Naive thymus-derived CD8-positive, alpha-beta T cell (primary cell): ENCODE measurements at regions not wholly inside any gene's neighbourhood (a gene's known extent, or its start where the extent isn't known, plus 50 kb on each side); places are given as distances from the start of the nearest gene placed in this dataset.
"Not testable (repeated sequence)": the region's sequence is repeated elsewhere in the genome, so short reads cannot be mapped to it uniquely, and the experiment has no call there.

Experiments used
- ATAC-seq, 2 donors: fragments of 150-1000 bp; cut with Tn5 transposase in 1 of 2; sonication (Bioruptor Pico), chemical (Tn5 transposase) in 1 of 2; 1 replicate in 1 of 2; 2 replicates in 1 of 2; pipeline ENCODE4 v1.10.0; 2021; ENCODE audit warnings: mild to moderate bottlenecking in 2 of 2, moderate library complexity in 2 of 2
- POLR2A ChIA-PET: fragments of 350-600 bp; sonication (Branson Sonifier 250); formaldehyde crosslinking; loops from one replicate; lab custom pipeline; 2021; ENCODE audit warnings: antibody characterized with exemption; lab: Charles Lee
- DNase-seq, 10 donors: peaks; one replicate each; pipeline versions ENCODE4 v3.0.0 to v3.0.0-alpha.2; 2020 to 2022
- H3K27ac Mint-ChIP-seq, 10 donors: one replicate each; pipeline ENCODE4 v1.8.0; 2020 to 2022; ENCODE audit warnings: mild to moderate bottlenecking in 10 of 10, mixed read lengths in 10 of 10, moderate library complexity in 4 of 10, inconsistent platforms in 1 of 10
- H3K27me3 Mint-ChIP-seq, 5 donors: one replicate each; pipeline ENCODE4 v1.8.0; 2021 to 2022; ENCODE audit warnings: mixed read lengths in 5 of 5
- H3K36me3 Mint-ChIP-seq, 3 donors: one replicate each; pipeline ENCODE4 v1.8.0; 2020 to 2022; ENCODE audit warnings: mixed read lengths in 3 of 3, mild to moderate bottlenecking in 2 of 3, inconsistent platforms in 1 of 3
- H3K4me1 Mint-ChIP-seq, 4 donors: one replicate each; pipeline ENCODE4 v1.8.0; 2021 to 2022; ENCODE audit warnings: mixed read lengths in 4 of 4
- H3K4me3 Mint-ChIP-seq, 10 donors: one replicate each; pipeline ENCODE4 v1.8.0; 2020 to 2022; ENCODE audit warnings: mild to moderate bottlenecking in 10 of 10, mixed read lengths in 10 of 10, moderate library complexity in 6 of 10, inconsistent platforms in 1 of 10
- H3K9me3 Mint-ChIP-seq, 9 donors: one replicate each; pipeline ENCODE4 v1.8.0; 2020 to 2022; ENCODE audit warnings: mixed read lengths in 9 of 9, mild to moderate bottlenecking in 3 of 9, inconsistent platforms in 1 of 9, moderate library complexity in 1 of 9

DNA sequence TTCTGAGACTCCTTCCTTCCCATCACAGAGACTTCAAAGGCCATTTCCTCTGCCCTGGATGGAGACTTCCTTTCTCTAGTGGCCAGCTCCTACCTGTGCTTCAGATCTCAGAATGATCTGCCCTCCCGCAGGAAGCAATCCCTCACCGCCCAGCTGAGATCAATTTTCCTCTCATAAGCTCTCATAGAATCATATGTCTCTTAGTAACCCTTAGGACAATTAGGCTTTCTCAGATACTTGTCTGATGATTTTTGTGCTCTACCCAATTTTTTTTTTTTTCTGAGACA, 212.6 kb upstream of the PRSS58 start:
- Mint-ChIP-seq H3K36me3 (no peaks in the 10 kb centered on the region), H3K27me3 (no peaks in the 10 kb centered on the region), H3K4me1 (peaks cover 37 to 79% (median 71%) of the 10 kb centered on the region in 4 donors), H3K9me3 (no peaks in the 10 kb centered on the region), H3K4me3 (peak overlapping the region in 8 of 10 donors; percentile 33 to 80 (median 58)), H3K27ac (peak overlapping the region in 9 of 10 donors; percentile 5 to 90 (median 73))
- POLR2A ChIA-PET, result interaction anchor here (0.7 to 6.1 kb wide), 4 partner anchors 11 to 42 kb away, joined by 3 to 48 read pairs (median 8); no protein-coding TSS in a partner anchor
- DNase-seq, result no peak
- ATAC-seq, result no peak

DNA sequence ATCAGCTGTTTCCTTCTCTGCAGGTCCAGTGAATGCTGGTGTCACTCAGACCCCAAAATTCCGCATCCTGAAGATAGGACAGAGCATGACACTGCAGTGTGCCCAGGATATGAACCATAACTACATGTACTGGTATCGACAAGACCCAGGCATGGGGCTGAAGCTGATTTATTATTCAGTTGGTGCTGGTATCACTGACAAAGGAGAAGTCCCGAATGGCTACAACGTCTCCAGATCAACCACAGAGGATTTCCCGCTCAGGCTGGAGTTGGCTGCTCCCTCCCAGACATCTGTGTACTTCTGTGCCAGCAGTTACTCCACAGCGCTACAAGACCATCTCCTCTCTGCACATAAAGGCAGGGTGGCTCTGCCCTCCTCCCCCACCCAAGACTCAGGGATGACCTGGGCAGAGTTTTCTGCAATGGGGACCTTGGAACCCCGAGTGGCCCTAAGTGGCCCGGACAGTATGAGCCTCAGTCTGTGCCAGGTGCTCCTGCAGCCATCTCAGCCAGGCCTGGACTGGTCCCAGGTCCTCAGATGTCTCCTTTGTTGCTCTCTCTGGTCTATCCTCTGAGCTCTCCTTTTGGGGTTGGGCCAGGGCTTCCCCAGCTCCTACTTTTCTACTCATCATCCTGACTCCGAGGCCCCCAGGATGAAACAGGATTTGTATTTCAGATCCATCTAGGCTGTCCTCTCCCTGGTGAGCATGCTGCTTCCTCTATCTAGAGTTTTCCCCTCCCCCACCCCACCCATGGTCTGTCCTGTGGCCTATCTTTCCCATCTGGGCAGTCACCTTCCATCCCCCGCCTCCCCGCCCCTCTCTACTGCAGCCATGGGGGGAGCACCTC, 212.1 kb upstream of the PRSS58 start:
- Mint-ChIP-seq H3K27me3 (no peaks in the 10 kb centered on the region), H3K9me3 (no peaks in the 10 kb centered on the region), H3K4me3 (peak overlapping the region in 8 of 10 donors; percentile 52 to 80 (median 62)), H3K36me3 (no peaks in the 10 kb centered on the region), H3K4me1 (peaks cover 36 to 76% (median 69%) of the 10 kb centered on the region in 4 donors), H3K27ac (peak overlapping the region in 8 of 10 donors; percentile 66 to 90 (median 74))
- POLR2A ChIA-PET, result interaction anchor here (0.9 to 6.1 kb wide), 3 partner anchors 11 to 30 kb away, joined by 4 to 48 read pairs (median 13); no protein-coding TSS in a partner anchor
- ATAC-seq (no peak), DNase-seq (no peak)

DNA sequence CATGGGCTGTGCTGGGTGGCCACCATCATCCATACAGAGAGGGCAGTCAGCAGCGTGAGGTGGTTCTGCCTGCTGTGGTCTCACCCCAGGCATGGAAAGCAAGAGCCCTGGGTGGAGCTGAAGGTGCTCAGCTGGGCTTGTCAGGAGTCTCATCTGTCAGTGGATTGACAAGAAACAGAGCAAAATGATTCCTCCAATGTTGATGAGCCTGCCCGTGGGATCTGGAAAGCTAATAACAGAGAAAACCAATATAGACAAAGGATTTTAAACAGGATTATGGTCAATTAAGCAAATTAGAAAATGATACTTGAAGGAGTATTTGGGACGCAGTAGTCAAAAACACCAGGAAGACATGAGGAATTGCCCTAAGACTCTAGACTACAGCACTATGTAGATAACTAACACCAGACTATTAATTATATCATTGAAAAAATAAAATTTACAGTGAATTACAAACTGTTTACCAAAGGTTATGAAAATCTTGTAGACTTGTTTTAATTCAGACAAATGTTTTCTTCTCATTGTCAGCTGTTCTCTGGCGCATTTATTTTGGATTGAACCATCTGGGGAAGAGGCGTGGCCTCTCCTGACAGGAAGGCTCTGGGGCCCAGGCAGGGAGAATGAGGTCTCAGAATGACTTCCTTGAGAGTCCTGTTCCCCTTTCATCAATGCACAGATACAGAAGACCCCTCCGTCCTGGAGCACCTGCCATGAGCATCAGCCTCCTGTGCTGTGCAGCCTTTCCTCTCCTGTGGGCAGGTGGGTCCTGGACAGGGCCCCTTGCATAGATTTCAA, 211.2 kb upstream of the PRSS58 start:
- H3K9me3 Mint-ChIP-seq, result no peaks in the 10 kb centered on the region
- peaks cover 0 to 2% (median 0%) of the 10 kb centered on the region in 3 donors for H3K36me3 Mint-ChIP-seq
- H3K4me3 Mint-ChIP-seq, result peak overlapping the region in 8 of 10 donors; percentile 14 to 75 (median 42)
- POLR2A ChIA-PET, result interaction anchor here (2.3 to 6.1 kb wide), 3 partner anchors 10 to 339 kb away, joined by 7 to 48 read pairs (median 13); no protein-coding TSS in a partner anchor
- no peak for ATAC-seq
- H3K27me3 Mint-ChIP-seq, result no peaks in the 10 kb centered on the region
- peaks cover 30 to 74% (median 67%) of the 10 kb centered on the region in 4 donors for H3K4me1 Mint-ChIP-seq
- H3K27ac Mint-ChIP-seq, result peak overlapping the region in 8 of 10 donors; percentile 13 to 91 (median 72)
- DNase-seq, result no peak

DNA sequence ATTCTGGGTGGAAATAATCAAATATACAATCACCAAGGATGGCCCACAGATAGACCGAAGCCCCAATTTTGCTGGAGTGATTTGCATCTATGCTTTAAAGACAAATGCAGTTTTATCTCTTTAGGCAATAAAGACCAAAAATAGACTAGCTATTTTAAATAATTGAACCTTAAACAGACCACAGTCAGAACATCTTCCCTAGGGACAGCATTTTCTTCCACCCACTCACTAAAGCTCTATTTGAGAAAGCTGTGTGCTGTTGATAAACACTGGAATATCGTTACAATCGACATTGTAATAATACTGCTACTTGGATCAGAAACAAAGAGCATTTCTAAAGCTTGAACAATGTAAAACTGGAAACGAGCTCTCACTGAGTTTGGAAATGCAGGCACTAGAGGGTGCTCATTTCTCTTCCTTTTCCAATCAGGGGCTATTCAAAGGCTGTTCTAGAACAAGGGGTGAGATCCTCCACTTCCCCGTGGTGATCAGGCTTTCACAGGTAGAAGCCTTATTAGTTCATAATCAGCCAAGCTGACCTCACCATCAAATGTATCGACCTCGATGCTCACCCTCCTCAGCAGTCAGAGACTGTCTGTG, 209.3 kb upstream of the PRSS58 start:
- peak; percentile 33 to 44 for ATAC-seq
- peak in 1 of 10 donors; percentile 11 for DNase-seq
- H3K4me3 Mint-ChIP-seq, H3K27me3 Mint-ChIP-seq, H3K36me3 Mint-ChIP-seq, H3K9me3 Mint-ChIP-seq: not testable (repeated sequence)
- POLR2A ChIA-PET, result interaction anchor here (2.3 to 6.1 kb wide), 2 partner anchors 15 to 341 kb away, joined by 7 to 48 read pairs; no protein-coding TSS in a partner anchor
- Mint-ChIP-seq H3K27ac (peak overlapping the region in 3 of 10 donors; percentile 16 to 72 (median 67)), H3K4me1 (peaks cover 30 to 81% (median 71%) of the 10 kb centered on the region in 4 donors)

DNA sequence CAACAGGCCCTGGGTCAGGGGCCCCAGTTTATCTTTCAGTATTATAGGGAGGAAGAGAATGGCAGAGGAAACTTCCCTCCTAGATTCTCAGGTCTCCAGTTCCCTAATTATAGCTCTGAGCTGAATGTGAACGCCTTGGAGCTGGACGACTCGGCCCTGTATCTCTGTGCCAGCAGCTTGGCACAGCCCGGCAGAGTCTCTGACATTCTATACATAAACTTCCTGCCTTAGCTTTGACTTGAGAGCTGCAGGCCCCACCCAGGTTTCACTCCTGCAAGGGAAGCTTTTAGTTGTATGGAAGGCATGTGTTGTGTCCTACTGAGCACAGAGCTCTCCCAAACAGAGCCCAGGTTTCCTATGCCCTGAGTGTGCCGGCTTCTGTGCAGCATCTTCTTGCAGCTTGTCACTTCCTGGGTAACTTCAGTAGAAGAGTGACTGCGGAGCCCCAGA, 205.6 kb upstream of the PRSS58 start:
- peak; percentile 71 to 77 for ATAC-seq
- H3K9me3 Mint-ChIP-seq, result no peaks in the 10 kb centered on the region
- POLR2A ChIA-PET, result interaction anchor here (0.6 to 5.3 kb wide), 12 partner anchors 9 to 345 kb away, joined by 3 to 39 read pairs (median 5); no protein-coding TSS in a partner anchor
- peak in 3 of 10 donors; percentile 32 to 43 (median 36) for DNase-seq
- peak overlapping the region; percentile 96 to 99 (median 98) for H3K27ac Mint-ChIP-seq
- H3K4me3 Mint-ChIP-seq, result peak overlapping the region; percentile 75 to 91 (median 84)
- H3K36me3 Mint-ChIP-seq, result peaks cover 0 to 2% (median 0%) of the 10 kb centered on the region in 3 donors
- peaks cover 23 to 69% (median 63%) of the 10 kb centered on the region in 4 donors for H3K4me1 Mint-ChIP-seq
- H3K27me3 Mint-ChIP-seq, result no peaks in the 10 kb centered on the region

DNA sequence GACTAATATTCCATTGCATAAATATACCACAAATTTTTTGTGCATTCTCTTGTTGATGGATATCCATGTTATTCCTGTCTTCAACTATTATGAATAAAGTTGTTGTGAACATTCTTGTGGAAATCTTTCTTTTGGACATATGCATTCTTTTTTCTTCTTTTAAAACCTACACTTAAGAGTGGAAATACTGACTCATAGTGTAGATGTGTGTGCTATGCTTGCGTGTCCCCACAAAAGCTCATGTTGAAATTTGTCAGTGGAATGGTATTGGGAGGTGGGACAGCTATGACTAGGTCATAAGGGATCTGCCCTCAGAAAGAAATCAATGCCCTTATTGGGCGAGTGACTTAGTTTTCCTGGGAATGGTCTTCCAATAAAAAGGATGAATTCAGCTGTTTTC, 203.6 kb upstream of the PRSS58 start:
- Mint-ChIP-seq H3K4me1 (peaks cover 21 to 58% (median 52%) of the 10 kb centered on the region in 4 donors), H3K36me3 (peaks cover 0 to 2% (median 0%) of the 10 kb centered on the region in 3 donors), H3K27ac (peak overlapping the region in 5 of 10 donors; percentile 96 to 98 (median 98)), H3K27me3 (no peaks in the 10 kb centered on the region), H3K9me3 (no peaks in the 10 kb centered on the region), H3K4me3 (peak overlapping the region in 4 of 10 donors; percentile 14 to 91 (median 81))
- ATAC-seq, result no peak
- POLR2A ChIA-PET, result interaction anchor here (0.7 to 5.3 kb wide), 8 partner anchors 16 to 348 kb away, joined by 3 to 39 read pairs (median 4); no protein-coding TSS in a partner anchor
- DNase-seq, result no peak

DNA sequence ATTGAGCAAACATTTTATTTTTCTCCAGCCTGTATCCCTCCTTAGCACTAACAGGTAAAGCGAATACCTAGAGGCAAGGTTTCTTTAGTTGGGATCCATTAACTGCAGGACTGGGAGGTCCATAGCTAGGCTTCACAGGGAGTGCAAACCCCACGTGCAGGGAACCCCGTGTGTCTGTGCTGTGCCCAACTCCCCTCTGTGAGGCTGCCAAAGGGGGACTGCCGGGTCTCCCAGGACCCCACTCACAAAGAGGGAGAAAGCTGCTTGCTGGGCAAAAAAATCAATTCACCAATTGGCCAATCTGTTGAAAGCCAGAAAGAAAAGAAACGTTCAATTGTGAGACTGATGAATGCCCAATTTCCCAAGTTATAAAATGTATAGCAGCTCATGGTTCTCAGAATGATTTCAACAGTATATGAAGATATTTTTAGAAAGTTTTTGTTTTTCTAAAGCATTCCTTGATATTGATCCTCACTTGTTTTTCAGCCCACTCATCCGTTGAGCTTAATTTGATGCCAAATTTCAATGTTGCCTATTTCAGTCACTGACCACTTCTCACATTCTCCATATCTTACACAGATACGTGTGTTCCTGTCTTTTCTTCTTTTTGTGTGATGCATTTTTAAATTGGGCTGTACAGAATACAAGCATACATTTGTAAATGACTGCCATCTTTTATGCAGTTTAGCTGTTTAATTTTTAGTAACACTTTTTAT, 202.7 kb upstream of the PRSS58 start:
- POLR2A ChIA-PET, result interaction anchor here (0.6 to 5.3 kb wide), 11 partner anchors 9 to 352 kb away, joined by 3 to 39 read pairs (median 5); no protein-coding TSS in a partner anchor
- DNase-seq, result no peak
- no peak for ATAC-seq
- peak overlapping the region in 5 of 10 donors; percentile 28 to 83 (median 57) for H3K27ac Mint-ChIP-seq
- peaks cover 0 to 2% (median 0%) of the 10 kb centered on the region in 3 donors for H3K36me3 Mint-ChIP-seq
- peaks cover 19 to 55% (median 49%) of the 10 kb centered on the region in 4 donors for H3K4me1 Mint-ChIP-seq
- no peak overlapping the region for H3K4me3 Mint-ChIP-seq
- H3K27me3 Mint-ChIP-seq, result no peaks in the 10 kb centered on the region
- no peaks in the 10 kb centered on the region for H3K9me3 Mint-ChIP-seq

DNA sequence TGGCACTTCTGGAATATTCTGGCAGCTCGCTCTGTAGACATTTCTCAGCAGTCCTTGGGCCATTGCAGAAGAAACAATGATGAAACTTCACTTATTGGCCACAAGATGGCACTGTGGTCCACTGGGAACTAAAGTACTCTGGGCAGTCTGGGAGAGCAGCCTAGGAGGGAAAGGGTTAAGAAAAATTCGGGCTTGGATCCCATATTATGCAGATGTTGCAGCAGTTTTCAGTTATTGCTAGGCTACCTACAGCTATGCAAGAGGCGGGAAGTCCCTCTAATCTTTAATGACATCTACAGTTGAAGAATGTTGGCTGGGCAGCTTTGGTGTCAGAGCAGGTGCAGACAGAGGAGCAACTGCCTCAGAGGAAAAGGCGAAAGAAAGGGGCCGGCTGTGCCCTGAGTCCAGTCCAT, 201.7 kb upstream of the PRSS58 start:
- H3K9me3 Mint-ChIP-seq, result no peaks in the 10 kb centered on the region
- POLR2A ChIA-PET, result interaction anchor here (0.6 to 5.3 kb wide), 10 partner anchors 10 to 353 kb away, joined by 3 to 39 read pairs (median 5); no protein-coding TSS in a partner anchor
- H3K27me3 Mint-ChIP-seq, result no peaks in the 10 kb centered on the region
- DNase-seq (peak in 6 of 10 donors; percentile 24 to 44 (median 36)), ATAC-seq (peak; percentile 43 to 49)
- H3K4me3 Mint-ChIP-seq, result peak overlapping the region in 8 of 10 donors; percentile 28 to 77 (median 45)
- peaks cover 0 to 2% (median 0%) of the 10 kb centered on the region in 3 donors for H3K36me3 Mint-ChIP-seq
- peaks cover 21 to 52% (median 50%) of the 10 kb centered on the region in 4 donors for H3K4me1 Mint-ChIP-seq
- peak overlapping the region; percentile 1 to 89 (median 70) for H3K27ac Mint-ChIP-seq

DNA sequence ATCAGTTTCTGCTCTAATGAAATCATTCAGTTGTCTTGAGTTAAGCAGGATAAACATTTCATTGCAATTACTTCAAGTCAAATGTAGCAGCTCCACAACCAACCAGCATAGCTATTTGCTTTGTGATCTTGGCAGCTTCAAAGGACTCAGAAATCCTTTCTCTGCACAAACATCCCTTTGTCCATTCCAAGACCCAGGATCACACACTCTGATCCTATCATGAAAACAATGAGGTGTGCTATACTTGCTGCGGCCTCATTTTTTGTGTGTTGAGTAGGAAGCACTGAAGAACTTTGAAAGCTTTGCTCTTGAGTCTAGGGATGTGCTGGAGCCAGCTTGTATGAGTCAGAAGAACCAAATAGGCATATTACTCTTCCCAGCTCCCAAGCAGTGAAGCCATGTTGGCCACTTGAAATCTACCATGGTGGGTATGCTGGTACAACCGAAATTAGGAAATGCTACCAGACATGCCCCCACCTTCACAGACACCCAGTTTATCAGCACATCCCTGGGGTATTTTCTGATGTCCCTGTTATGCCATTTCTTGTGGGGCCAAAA, 199.4 kb upstream of the PRSS58 start:
- H3K36me3 Mint-ChIP-seq, result no peaks in the 10 kb centered on the region
- POLR2A ChIA-PET, result interaction anchor here (0.6 to 1.4 kb wide), 2 partner anchors 331 to 352 kb away, joined by 3 to 5 read pairs; no protein-coding TSS in a partner anchor
- no peak for DNase-seq
- H3K9me3 Mint-ChIP-seq, result no peaks in the 10 kb centered on the region
- H3K27ac Mint-ChIP-seq, result peak overlapping the region in 8 of 10 donors; percentile 5 to 78 (median 49)
- peaks cover 16 to 36% (median 33%) of the 10 kb centered on the region in 4 donors for H3K4me1 Mint-ChIP-seq
- peaks cover 0 to 5% (median 0%) of the 10 kb centered on the region in 5 donors for H3K27me3 Mint-ChIP-seq
- no peak for ATAC-seq
- peak overlapping the region in 3 of 10 donors; percentile 14 to 52 (median 37) for H3K4me3 Mint-ChIP-seq

DNA sequence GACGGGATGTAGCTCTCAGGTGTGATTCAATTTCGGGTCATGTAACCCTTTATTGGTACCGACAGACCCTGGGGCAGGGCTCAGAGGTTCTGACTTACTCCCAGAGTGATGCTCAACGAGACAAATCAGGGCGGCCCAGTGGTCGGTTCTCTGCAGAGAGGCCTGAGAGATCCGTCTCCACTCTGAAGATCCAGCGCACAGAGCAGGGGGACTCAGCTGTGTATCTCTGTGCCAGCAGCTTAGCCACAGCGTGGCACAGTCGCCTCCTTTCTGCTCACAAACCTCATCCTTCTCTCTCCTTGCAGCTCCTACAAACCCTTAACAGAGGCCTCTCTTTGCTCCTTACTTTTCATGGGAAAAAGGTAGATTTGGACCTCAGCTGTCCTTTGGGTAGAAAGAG, 197.5 kb upstream of the PRSS58 start:
- DNase-seq (no peak), ATAC-seq (peak; percentile 32 to 35)
- H3K9me3 Mint-ChIP-seq, result no peaks in the 10 kb centered on the region
- peak overlapping the region; percentile 27 to 90 (median 77) for H3K27ac Mint-ChIP-seq
- peaks cover 0 to 8% (median 0%) of the 10 kb centered on the region in 5 donors for H3K27me3 Mint-ChIP-seq
- no peaks in the 10 kb centered on the region for H3K36me3 Mint-ChIP-seq
- H3K4me1 Mint-ChIP-seq, result peaks cover 23 to 44% (median 32%) of the 10 kb centered on the region in 4 donors
- peak overlapping the region; percentile 42 to 78 (median 72) for H3K4me3 Mint-ChIP-seq
- POLR2A ChIA-PET, result interaction anchor here (1.5 kb wide), 1 partner anchor 352 kb away, joined by 4 read pairs; no protein-coding TSS in a partner anchor
